GM12892 (cell line): ENCODE measurements at regions not wholly inside any gene's neighbourhood (a gene's known extent, or its start where the extent isn't known, plus 50 kb on each side); places are given as distances from the start of the nearest gene placed in this dataset.

Experiments
- POLR2A ChIP-seq: IDR thresholded peaks from 2 replicates; pipeline ENCODE4 v1.6.1; 2011; ENCODE audit warnings: low read depth, low read length, control low read depth
- POLR2AphosphoS5 ChIP-seq: IDR thresholded peaks from 2 replicates; pipeline ENCODE4 v1.6.1; 2011; ENCODE audit warnings: low read depth, low read length, control low read depth

GRCh38 chr21:27422435-27422834 lies 455.5 kb upstream of the ADAMTS5 start:
- TF ChIP-seq POLR2AphosphoS5 (no peak), POLR2A (no peak)
